Smooth muscle cell (in vitro differentiated cells): ENCODE measurements at regions not wholly inside any gene's neighbourhood (a gene's known extent, or its start where the extent isn't known, plus 50 kb on each side); places are given as distances from the start of the nearest gene placed in this dataset.

ENCODE experiments used
- DNase-seq: peaks from one replicate; lab custom pipeline; 2025; ENCODE audit not compliant: unreplicated experiment; lab: John Stamatoyannopoulos, UW
- H2AFZ ChIP-seq: fragments of 200-600 bp; sonication (generic); 2 replicates; pipeline ENCODE4 v1.6.0; 2016; ENCODE audit warnings: antibody characterized with exemption, low read depth, mild to moderate bottlenecking
- H3F3A ChIP-seq: fragments of 200-600 bp; sonication (generic); 2 replicates; pipeline ENCODE4 v1.6.0; 2017; ENCODE audit warnings: antibody characterized with exemption, low read depth
- H3K27ac ChIP-seq: fragments of 200-600 bp; sonication (generic); 2 replicates; pipeline ENCODE4 v1.5.1; 2016; ENCODE audit warnings: low read depth, mild to moderate bottlenecking
- H3K27me3 ChIP-seq: fragments of 200-600 bp; sonication (generic); 2 replicates; pipeline ENCODE4 v1.6.1; 2016; ENCODE audit warnings: low read depth, mild to moderate bottlenecking
- H3K36me3 ChIP-seq: fragments of 200-600 bp; sonication (generic); 2 replicates; pipeline ENCODE4 v1.5.1; 2016; ENCODE audit warnings: low read depth
- H3K4me1 ChIP-seq: fragments of 200-600 bp; sonication (generic); 2 replicates; pipeline ENCODE4 v1.5.1; 2016; ENCODE audit warnings: low read depth
- H3K4me2 ChIP-seq: fragments of 200-600 bp; sonication (generic); 2 replicates; pipeline ENCODE4 v1.6.0; 2016; ENCODE audit warnings: mild to moderate bottlenecking
- H3K4me3 ChIP-seq: fragments of 200-600 bp; sonication (generic); 2 replicates; pipeline ENCODE4 v1.5.1; 2016; ENCODE audit warnings: mild to moderate bottlenecking
- H3K79me2 ChIP-seq: fragments of 200-600 bp; sonication (generic); 2 replicates; pipeline ENCODE4 v1.6.0; 2016; ENCODE audit warnings: low read depth, mild to moderate bottlenecking
- H3K9ac ChIP-seq: fragments of 200-600 bp; sonication (generic); 2 replicates; pipeline ENCODE4 v1.6.0; 2016; ENCODE audit warnings: low read depth
- H3K9me3 ChIP-seq: fragments of 200-600 bp; sonication (generic); replicated peaks from 2 replicates; pipeline ENCODE4 v1.5.1; 2016; ENCODE audit warnings: low read depth
- H4K20me1 ChIP-seq: fragments of 200-600 bp; sonication (generic); 2 replicates; pipeline ENCODE4 v1.6.0; 2016; ENCODE audit warnings: low read depth
- CTCF ChIP-seq: fragments of 200-600 bp; sonication (generic); IDR thresholded peaks from 2 replicates; pipeline ENCODE4 v1.5.1; 2017; ENCODE audit warnings: borderline replicate concordance, mild to moderate bottlenecking, antibody characterized with exemption; ENCODE audit not compliant: insufficient read depth, poor library complexity, severe bottlenecking
- WGBS: methylation state at CpG from one replicate; pipeline ENCODE4 v1.1.7; 2016; ENCODE audit warnings: low lambda C conversion rate; 5-methylcytosine and 5-hydroxymethylcytosine counted together

GRCh38 chr2:45241061-45241561, 231.9 kb upstream of the SIX2 start:
- WGBS = 88% methylated on average over 3 of the region's 3 CpGs
- no peaks in the 10 kb centered on the region for H4K20me1 ChIP-seq
- no peak overlapping the region for H3K4me3 ChIP-seq
- H3K36me3 ChIP-seq = no peaks in the 10 kb centered on the region
- no peak for DNase-seq
- H3K4me2 ChIP-seq = no peak overlapping the region
- H3F3A ChIP-seq = no peaks in the 10 kb centered on the region
- no peak for TF ChIP-seq CTCF
- no peak overlapping the region for H2AFZ ChIP-seq
- H3K79me2 ChIP-seq = no peaks in the 10 kb centered on the region
- H3K9me3 ChIP-seq = no peaks in the 10 kb centered on the region
- H3K4me1 ChIP-seq = no peaks in the 10 kb centered on the region
- H3K27ac ChIP-seq = no peak overlapping the region
- no peak overlapping the region for H3K9ac ChIP-seq
- H3K27me3 ChIP-seq = no peaks in the 10 kb centered on the region

GRCh38 chr2:45237850-45238542, 228.7 kb upstream of the SIX2 start:
- no peaks in the 10 kb centered on the region for H3K4me1 ChIP-seq
- DNase-seq = no peak
- TF ChIP-seq CTCF = no peak
- no peak overlapping the region for H3K4me3 ChIP-seq
- H2AFZ ChIP-seq = no peak overlapping the region
- WGBS = 64% methylated on average over 6 of the region's 6 CpGs
- no peaks in the 10 kb centered on the region for H4K20me1 ChIP-seq
- no peak overlapping the region for H3K9ac ChIP-seq
- no peaks in the 10 kb centered on the region for H3K36me3 ChIP-seq
- no peaks in the 10 kb centered on the region for H3K9me3 ChIP-seq
- peak overlapping the region; percentile 18 for H3K4me2 ChIP-seq
- H3F3A ChIP-seq = no peaks in the 10 kb centered on the region
- H3K27ac ChIP-seq = no peak overlapping the region
- H3K79me2 ChIP-seq = no peaks in the 10 kb centered on the region
- no peaks in the 10 kb centered on the region for H3K27me3 ChIP-seq

- Histone ChIP-seq H3K27me3 (no peaks in the 10 kb centered on the region), H3K9me3 (no peaks in the 10 kb centered on the region), H3K79me2 (no peaks in the 10 kb centered on the region), H3K4me3 (no peak overlapping the region), H3K27ac (no peak overlapping the region), H2AFZ (no peak overlapping the region), H3K9ac (no peak overlapping the region), H3K4me1 (no peaks in the 10 kb centered on the region), H4K20me1 (no peaks in the 10 kb centered on the region), H3K4me2 (no peak overlapping the region), H3F3A (no peaks in the 10 kb centered on the region), H3K36me3 (no peaks in the 10 kb centered on the region)
- no peak for DNase-seq
- TF ChIP-seq CTCF = no peak
- WGBS = 78% methylated on average over 9 of the region's 9 CpGs
Observed at GRCh38 chr2:45237128-45237527, 227.9 kb upstream of the SIX2 start.

GRCh38 chr2:45236268-45236667, 227.0 kb upstream of the SIX2 start:
- no peak overlapping the region for H3K4me2 ChIP-seq
- no peaks in the 10 kb centered on the region for H3K79me2 ChIP-seq
- H3K36me3 ChIP-seq = no peaks in the 10 kb centered on the region
- WGBS = 92% methylated on average over 2 of the region's 2 CpGs
- H2AFZ ChIP-seq = no peak overlapping the region
- H3K27me3 ChIP-seq = no peaks in the 10 kb centered on the region
- H3F3A ChIP-seq = no peaks in the 10 kb centered on the region
- no peak overlapping the region for H3K4me3 ChIP-seq
- TF ChIP-seq CTCF = no peak
- no peak overlapping the region for H3K9ac ChIP-seq
- H3K27ac ChIP-seq = no peak overlapping the region
- no peaks in the 10 kb centered on the region for H3K4me1 ChIP-seq
- H4K20me1 ChIP-seq = no peaks in the 10 kb centered on the region
- no peaks in the 10 kb centered on the region for H3K9me3 ChIP-seq
- DNase-seq = no peak
